GM12878 (cell line): ENCODE measurements at regions not wholly inside any gene's neighbourhood (a gene's known extent, or its start where the extent isn't known, plus 50 kb on each side); places are given as distances from the start of the nearest gene placed in this dataset.
A peak's percentile ranks its signal among the peaks of the same experiment; 100 is the strongest.

ENCODE experiments used
- ATAC-seq: fragments of 200-7000 bp; cut with Tn5 transposase; 3 replicates; pipeline ENCODE4 v1.9.1; 2020; ENCODE audit warnings: mild to moderate bottlenecking, moderate library complexity
- BruUV-seq: library from RNA; stranded (reverse); fragments of 400-500 nt; replicated peaks from 2 replicates; lab custom pipeline; 2021; lab: Mats Ljungman, UMichigan
- CTCF ChIA-PET: fragments of 300-600 bp; sonication (Branson Sonifier 250); formaldehyde crosslinking; extraction: SDS; loops from one replicate; lab custom pipeline; 2021; ENCODE audit warnings: inconsistent platforms; lab: Yijun Ruan, JAX
- POLR2A ChIA-PET: fragments of 350-600 bp; formaldehyde crosslinking; extraction: SDS; loops from one replicate; lab custom pipeline; 2021; ENCODE audit warnings: inconsistent platforms; lab: Charles Lee
- RAD21 ChIA-PET: fragments of 300-600 bp; sonication (Branson Sonifier 250); formaldehyde crosslinking; loops from one replicate; lab custom pipeline; 2023; ENCODE audit warnings: antibody characterized with exemption; ENCODE audit not compliant: unreplicated experiment; lab: Charles Lee
- SMC1A ChIA-PET: fragments of 300-600 bp; sonication (Branson Sonifier 250); formaldehyde crosslinking; loops from one replicate; lab custom pipeline; 2023; ENCODE audit not compliant: unreplicated experiment, uncharacterized antibody; lab: Charles Lee
- DNase-seq: peaks from one replicate; pipeline ENCODE4 v3.0.0-alpha.2; 2011; ENCODE audit warnings: low read depth, low spot score
- FAIRE-seq: peaks from 3 replicates; lab custom pipeline; 2011; peaks lifted over from hg19 to GRCh38; lab: Jason Lieb, UNC
- H2AFZ ChIP-seq: 2 replicates; pipeline ENCODE4 v1.6.0; 2011; ENCODE audit warnings: low read depth, low read length, control low read depth; ENCODE audit not compliant: control insufficient read depth
- H3K27ac ChIP-seq: 2 replicates; pipeline ENCODE4 v1.5.1; 2011; ENCODE audit warnings: control low read depth; ENCODE audit not compliant: control insufficient read depth, insufficient read depth
- H3K27me3 ChIP-seq, 2 experiments: replicated peaks in 1 of 2; 2 replicates each; pipeline versions ENCODE4 v1.6.0 to v1.6.1; 2011; ENCODE audit warnings: low read length in 1 of 2; ENCODE audit not compliant: control insufficient read depth in 2 of 2, insufficient read depth in 2 of 2
- H3K36me3 ChIP-seq, 2 experiments: 2 replicates each; pipeline ENCODE4 v1.5.1; 2011; ENCODE audit warnings: low read length in 1 of 2; ENCODE audit not compliant: control insufficient read depth in 2 of 2, insufficient read depth in 2 of 2
- H3K4me1 ChIP-seq: 2 replicates; pipeline ENCODE4 v1.6.1; 2011; ENCODE audit warnings: mild to moderate bottlenecking, low read length, moderate library complexity, mixed read lengths; ENCODE audit not compliant: control insufficient read depth, insufficient read depth
- H3K4me2 ChIP-seq: 2 replicates; pipeline ENCODE4 v1.6.0; 2011; ENCODE audit warnings: control low read depth; ENCODE audit not compliant: control insufficient read depth, insufficient read depth
- H3K4me3 ChIP-seq: fragments of 200-600 bp; sonication (generic); 2 replicates; pipeline ENCODE4 v1.5.1; 2016
- H3K79me2 ChIP-seq: 2 replicates; pipeline ENCODE4 v1.6.0; 2011; ENCODE audit warnings: low read length; ENCODE audit not compliant: control insufficient read depth, insufficient read depth
- H3K9ac ChIP-seq: 2 replicates; pipeline ENCODE4 v1.8.0; 2011; ENCODE audit warnings: low read length, control low read depth, mixed read lengths; ENCODE audit not compliant: control insufficient read depth, insufficient read depth
- H3K9me3 ChIP-seq: replicated peaks from 3 replicates; pipeline ENCODE4 v1.5.1; 2011; ENCODE audit warnings: mild to moderate bottlenecking, low read length; ENCODE audit not compliant: control insufficient read depth, insufficient read depth
- H4K20me1 ChIP-seq: 2 replicates; pipeline ENCODE4 v1.6.0; 2011; ENCODE audit not compliant: control insufficient read depth, insufficient read depth
- BACH1 ChIP-seq: fragments of 450-650 bp; IDR thresholded peaks from 2 replicates; pipeline ENCODE4 v1.6.1; 2017; ENCODE audit warnings: mild to moderate bottlenecking, borderline replicate concordance
- BCL3 ChIP-seq: IDR thresholded peaks from 2 replicates; pipeline ENCODE4 v1.6.1; 2011; ENCODE audit warnings: borderline replicate concordance, low read depth, mild to moderate bottlenecking, moderate library complexity, low read length; ENCODE audit not compliant: insufficient read depth, poor library complexity, severe bottlenecking
- CBX3 ChIP-seq: fragments of 200-600 bp; sonication (generic); IDR thresholded peaks from 2 replicates; pipeline ENCODE4 v1.6.1; 2016; ENCODE audit warnings: low read depth, borderline replicate concordance
- CTCF ChIP-seq, 3 experiments: IDR thresholded peaks in 2 of 3; conservative IDR thresholded peaks in 1 of 3; 2 replicates each; pipeline ENCODE4 v1.5.1; 2011; ENCODE audit warnings: low read depth in 3 of 3, low read length in 3 of 3, mild to moderate bottlenecking in 3 of 3, control low read depth in 2 of 3, moderate library complexity in 2 of 3, inconsistent platforms in 1 of 3, mixed read lengths in 1 of 3; ENCODE audit not compliant: control insufficient read depth in 2 of 3, insufficient read depth in 1 of 3; ENCODE audit errors: extremely low read depth in 1 of 3
- EP300 ChIP-seq, 2 experiments: fragments of 150-350 bp in 1 of 2; IDR thresholded peaks; 2 replicates each; pipeline ENCODE4 v1.6.1; 2011 to 2012; ENCODE audit warnings: low read depth in 2 of 2, low read length in 2 of 2, borderline replicate concordance in 1 of 2, improper control_type of control experiment in 1 of 2, inconsistent platforms in 1 of 2; ENCODE audit not compliant: control insufficient read depth in 1 of 2
- EZH2 ChIP-seq: IDR thresholded peaks from 2 replicates; pipeline ENCODE4 v1.6.1; 2012; ENCODE audit warnings: low read depth, mild to moderate bottlenecking, control low read depth, inconsistent platforms, low read length, borderline replicate concordance; ENCODE audit not compliant: control insufficient read depth
- KDM1A ChIP-seq: fragments of 200-600 bp; sonication (generic); IDR thresholded peaks from 2 replicates; pipeline ENCODE4 v1.6.1; 2016; ENCODE audit warnings: borderline replicate concordance
- MLLT1 ChIP-seq: fragments of 450-650 bp; IDR thresholded peaks from 2 replicates; pipeline ENCODE4 v1.6.1; 2016; ENCODE audit warnings: mild to moderate bottlenecking
- MTA2 ChIP-seq: fragments of 450-650 bp; IDR thresholded peaks from 2 replicates; pipeline ENCODE4 v1.6.1; 2016; ENCODE audit warnings: low read depth, mild to moderate bottlenecking, moderate library complexity
- PAX5 ChIP-seq: IDR thresholded peaks from 2 replicates; pipeline ENCODE4 v1.6.1; 2011; ENCODE audit warnings: low read depth, low read length, borderline replicate concordance
- RELB ChIP-seq: fragments of 450-650 bp; IDR thresholded peaks from 2 replicates; pipeline ENCODE4 v1.6.1; 2017; ENCODE audit warnings: low read depth, mild to moderate bottlenecking, moderate library complexity
- RUNX3 ChIP-seq: IDR thresholded peaks from 2 replicates; pipeline ENCODE4 v1.6.1; 2012; ENCODE audit warnings: low read length, inconsistent platforms
- SPI1 ChIP-seq: IDR thresholded peaks from 2 replicates; pipeline ENCODE4 v1.6.1; 2011; ENCODE audit warnings: low read depth, mild to moderate bottlenecking, low read length, moderate library complexity, borderline replicate concordance; ENCODE audit not compliant: insufficient read depth
- STAT3 ChIP-seq: IDR thresholded peaks from 2 replicates; pipeline ENCODE4 v1.6.1; 2011; ENCODE audit warnings: low read depth, low read length, improper control_type of control experiment
- WGBS: methylation state at CpG from one replicate; pipeline ENCODE4 v1.1.6; 2016; ENCODE audit warnings: low lambda C conversion rate; ENCODE audit not compliant: insufficient replicate concordance, insufficient coverage; ENCODE audit errors: missing lambda C conversion rate; 5-methylcytosine and 5-hydroxymethylcytosine counted together
- in situ Hi-C: fragments of 300-500 bp; cut with MboI; formaldehyde crosslinking; loops from 9 replicates; pipeline ENCODE4 v1.14.3; 2018; ENCODE audit warnings: mixed read lengths
- intact Hi-C: fragments of 100-400 bp; cut with micrococcal nuclease; formaldehyde crosslinking; loops from one replicate; pipeline ENCODE4 v1.14.2; 2022; ENCODE audit not compliant: unreplicated experiment

GRCh38 chr4:110289601-110290100, 91.2 kb upstream of the ELOVL6 start (continued):
- TF ChIP-seq SPI1: no peak

- peak; percentile 83 for DNase-seq
- no peak overlapping the region for H3K9ac ChIP-seq
- no peaks in the 10 kb centered on the region for H4K20me1 ChIP-seq
- H3K4me3 ChIP-seq: no peak overlapping the region
- no peaks in the 10 kb centered on the region for H3K27me3 ChIP-seq
- in situ Hi-C loops (no loop called here), intact Hi-C loops (loop anchor here (1.0 to 5.0 kb wide), 2 partner anchors 90 to 230 kb away; no protein-coding TSS in a partner anchor)
- peaks cover 14% of the 10 kb centered on the region for H3K4me1 ChIP-seq
- no TSS peak for BruUV-seq
- ATAC-seq: peak; percentile 99
- H3K36me3 ChIP-seq: no peaks in the 10 kb centered on the region
- H3K9me3 ChIP-seq: no peaks in the 10 kb centered on the region
- ChIA-PET SMC1A (interaction anchor here (0.7 to 4.8 kb wide), 16 partner anchors 10 to 293 kb away, joined by 3 to 40 read pairs (median 4); partner anchors contain the start of gene ELOVL6), POLR2A (interaction anchor here (0.9 to 1.9 kb wide), 4 partner anchors 8 to 232 kb away, joined by 4 to 8 read pairs (median 4); partner anchors contain the start of gene ELOVL6), RAD21 (interaction anchor here (0.8 to 3.7 kb wide), 17 partner anchors 9 to 298 kb away, joined by 3 to 23 read pairs (median 3); partner anchors contain the start of gene ELOVL6), CTCF (interaction anchor here (0.5 to 2.4 kb wide), 9 partner anchors 10 to 282 kb away, joined by 3 to 11 read pairs (median 4); no protein-coding TSS in a partner anchor)
- H3K4me2 ChIP-seq: peak overlapping the region; percentile 3
- FAIRE-seq: peak; percentile 98
- H3K79me2 ChIP-seq: no peaks in the 10 kb centered on the region
- no peak overlapping the region for H2AFZ ChIP-seq
- H3K27ac ChIP-seq: peak overlapping the region; percentile 49
- 0% methylated on average over 2 of the region's 2 CpGs for WGBS
- TF ChIP-seq BACH1 (peak; percentile 74; the same call in 1 of the 2 replicates), MLLT1 (no peak), RELB (peak; percentile 57; the same call in 1 of the 2 replicates), KDM1A (no peak), EP300 (IDR thresholded peaks at IDR 0.05; ENCODE audit: borderline replicate concordance in 1 of 2, control insufficient read depth in 1 of 2, low read depth in 2 of 2, low read length in 2 of 2) (peak; percentile 51 to 81), EZH2 (no peak), CBX3 (no peak), STAT3 (no peak), PAX5 (0 out of 2 replicates have a peak, but pooled peaks have one; percentile 10), RUNX3 (peak; percentile 66), CTCF (IDR thresholded peaks at IDR 0.05 in 2 of 3, conservative IDR thresholded peaks at IDR 0.05 in 1 of 3; ENCODE audit: control insufficient read depth in 2 of 3, extremely low read depth in 1 of 3, insufficient read depth in 1 of 3, low read depth in 3 of 3, low read length in 3 of 3) (no peak), BCL3 (peak; percentile 86), MTA2 (peak; percentile 85)
These were observed 88.7 kb upstream of the ELOVL6 start for GRCh38 chr4:110287130-110287529.
